DND-41 (cell line): ENCODE measurements at regions not wholly inside any gene's neighbourhood (a gene's known extent, or its start where the extent isn't known, plus 50 kb on each side); places are given as distances from the start of the nearest gene placed in this dataset.

Source experiments
- EZH2 ChIP-seq: IDR thresholded peaks from 3 replicates; pipeline ENCODE4 v1.6.1; 2012; ENCODE audit warnings: borderline replicate concordance, low read depth, mild to moderate bottlenecking, moderate library complexity, low read length, inconsistent platforms; ENCODE audit not compliant: severe bottlenecking
- TF ChIP-seq, protein P1 (sequence below): IDR thresholded peaks from 2 replicates; pipeline ENCODE4 v1.5.1; 2012; ENCODE audit warnings: borderline replicate concordance, low read length, moderate library complexity, mild to moderate bottlenecking; ENCODE audit not compliant: poor library complexity, severe bottlenecking; ENCODE audit errors: extremely low read depth

- TF ChIP-seq, protein P1, sequence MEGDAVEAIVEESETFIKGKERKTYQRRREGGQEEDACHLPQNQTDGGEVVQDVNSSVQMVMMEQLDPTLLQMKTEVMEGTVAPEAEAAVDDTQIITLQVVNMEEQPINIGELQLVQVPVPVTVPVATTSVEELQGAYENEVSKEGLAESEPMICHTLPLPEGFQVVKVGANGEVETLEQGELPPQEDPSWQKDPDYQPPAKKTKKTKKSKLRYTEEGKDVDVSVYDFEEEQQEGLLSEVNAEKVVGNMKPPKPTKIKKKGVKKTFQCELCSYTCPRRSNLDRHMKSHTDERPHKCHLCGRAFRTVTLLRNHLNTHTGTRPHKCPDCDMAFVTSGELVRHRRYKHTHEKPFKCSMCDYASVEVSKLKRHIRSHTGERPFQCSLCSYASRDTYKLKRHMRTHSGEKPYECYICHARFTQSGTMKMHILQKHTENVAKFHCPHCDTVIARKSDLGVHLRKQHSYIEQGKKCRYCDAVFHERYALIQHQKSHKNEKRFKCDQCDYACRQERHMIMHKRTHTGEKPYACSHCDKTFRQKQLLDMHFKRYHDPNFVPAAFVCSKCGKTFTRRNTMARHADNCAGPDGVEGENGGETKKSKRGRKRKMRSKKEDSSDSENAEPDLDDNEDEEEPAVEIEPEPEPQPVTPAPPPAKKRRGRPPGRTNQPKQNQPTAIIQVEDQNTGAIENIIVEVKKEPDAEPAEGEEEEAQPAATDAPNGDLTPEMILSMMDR, result no peak
- no peak for TF ChIP-seq EZH2
These were observed 131.2 kb upstream of the HDDC2 start for GRCh38 chr6:125432963-125433362.
